Fibroblast of gingiva (primary cell): ENCODE measurements at regions not wholly inside any gene's neighbourhood (a gene's known extent, or its start where the extent isn't known, plus 50 kb on each side); places are given as distances from the start of the nearest gene placed in this dataset.
"Not testable (repeated sequence)": the region's sequence is repeated elsewhere in the genome, so short reads cannot be mapped to it uniquely, and the experiment has no call there.

ENCODE experiments used
- DNase-seq: peaks from one replicate; pipeline ENCODE4 v3.0.0-alpha.2; 2011; ENCODE audit warnings: low read depth

DNA sequence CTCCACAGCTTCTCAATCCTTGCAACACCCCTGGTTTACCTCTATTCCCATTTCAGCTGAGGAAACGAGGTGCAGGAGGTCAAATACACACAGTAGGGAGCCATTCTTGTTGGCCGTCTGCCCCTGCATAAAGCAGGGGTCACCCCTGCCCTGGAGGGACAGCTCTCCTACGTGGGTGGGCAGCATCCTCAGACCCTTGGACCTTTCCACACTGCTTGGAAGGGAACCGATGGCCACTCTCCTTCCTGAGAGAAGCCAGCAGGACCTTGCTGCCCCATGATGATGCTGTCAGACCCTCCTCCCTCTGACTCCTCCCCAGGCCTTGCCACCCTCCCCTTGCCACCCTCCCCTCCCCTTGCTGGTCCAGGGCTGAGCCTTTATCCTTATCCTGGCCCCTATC, 121.1 kb upstream of the SYT13 start:
- no peak for DNase-seq

DNA sequence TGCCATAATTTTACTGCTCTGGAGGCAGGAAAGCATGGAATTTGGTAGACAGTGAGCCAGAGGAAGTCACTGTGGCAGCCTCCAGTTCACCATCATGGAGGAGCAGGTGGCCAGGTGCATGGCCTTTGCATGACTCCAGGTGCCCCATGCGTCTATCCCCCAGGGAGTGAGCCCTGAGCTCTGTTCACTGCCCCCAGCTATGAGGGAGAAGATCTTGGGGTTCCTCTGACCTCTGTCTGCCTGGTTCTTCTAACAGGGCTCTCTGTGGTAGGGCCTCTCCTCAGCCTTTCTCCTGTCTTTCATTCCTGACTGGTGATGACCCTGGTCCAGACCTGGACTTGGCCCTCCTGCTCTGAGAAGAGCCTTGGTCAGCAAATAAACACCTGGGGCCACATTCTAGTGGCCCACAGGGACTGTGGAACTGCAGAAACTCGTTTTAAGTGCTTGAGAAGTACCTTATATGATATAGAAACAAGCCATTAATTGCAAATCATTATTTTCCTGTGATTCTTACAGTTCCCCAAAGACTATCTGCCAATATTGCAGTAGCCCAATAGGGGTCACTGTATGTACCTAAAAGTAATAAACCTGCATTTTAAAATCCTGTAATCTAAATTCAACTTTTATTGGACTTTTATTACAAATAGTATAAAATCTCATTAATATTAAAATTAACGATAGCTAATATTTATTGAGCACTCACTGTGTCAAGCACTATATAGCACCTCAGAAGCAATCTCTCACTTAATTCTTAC, 120.0 kb upstream of the SYT13 start:
- peak; percentile 5 for DNase-seq

DNA sequence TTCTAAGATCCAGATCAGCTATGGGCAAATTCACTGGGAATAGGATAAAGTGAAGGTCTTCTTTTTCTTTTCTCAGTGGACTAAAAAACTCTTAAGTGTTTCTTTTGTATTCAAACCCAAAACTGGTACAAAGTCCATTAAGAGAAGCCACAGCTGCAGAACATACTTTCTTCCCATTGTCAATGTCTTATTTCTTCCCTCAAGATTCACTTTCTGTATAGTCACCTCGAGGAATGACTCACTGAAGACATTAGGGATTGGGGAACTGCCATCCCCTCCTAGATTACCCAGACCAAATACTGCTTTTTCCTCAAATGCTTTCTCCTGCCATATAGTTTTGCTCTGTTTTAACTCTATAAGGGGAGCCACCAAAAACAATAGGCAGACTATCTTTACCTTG, 117.4 kb upstream of the SYT13 start:
- DNase-seq = not testable (repeated sequence)

GRCh38 chr11:45402049-45402630, 116.0 kb upstream of the SYT13 start:
- DNase-seq = no peak

GRCh38 chr11:45400591-45400990, 114.5 kb upstream of the SYT13 start:
- DNase-seq = peak; percentile 31

DNA sequence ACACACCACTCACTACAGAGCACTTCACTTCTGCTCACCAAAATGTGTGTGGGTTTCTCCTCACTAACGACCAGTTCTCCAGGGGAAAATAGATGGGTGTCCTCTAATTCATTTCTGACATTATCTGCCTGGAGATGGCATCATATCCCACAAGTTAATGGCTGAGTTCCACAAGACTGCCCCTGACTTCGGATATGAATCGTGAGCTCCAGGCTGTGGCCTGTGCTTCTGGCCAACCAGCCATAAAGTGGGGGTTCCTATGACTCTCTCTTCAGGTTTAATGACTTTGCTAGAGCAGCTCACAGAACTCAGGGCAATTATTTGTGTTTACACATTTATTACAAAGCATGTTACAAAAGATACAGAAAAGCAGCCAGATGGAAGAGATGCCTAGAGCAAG, 113.0 kb upstream of the SYT13 start:
- DNase-seq = no peak

- DNase-seq = no peak
Observed at GRCh38 chr11:45398325-45398724, 112.2 kb upstream of the SYT13 start.

DNA sequence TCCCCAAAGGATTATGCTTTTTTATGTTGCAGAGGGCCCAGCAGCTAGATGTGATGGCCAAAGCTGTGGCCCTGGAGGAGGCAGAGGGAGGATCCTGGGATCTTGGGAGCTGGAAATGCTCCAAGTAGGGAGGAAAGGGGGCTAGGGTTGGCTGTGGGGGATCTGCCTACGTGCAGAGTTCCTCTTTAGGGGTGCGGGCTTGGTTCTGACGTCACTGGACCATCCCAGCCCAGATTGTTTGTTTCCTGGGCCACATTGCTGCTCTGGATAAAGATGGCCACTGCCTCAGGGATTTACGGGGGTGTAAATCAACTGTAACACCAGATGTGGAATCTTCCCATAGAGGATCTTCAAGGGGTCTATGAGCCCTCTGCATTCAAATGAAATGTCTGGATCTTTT, 110.3 kb upstream of the SYT13 start:
- no peak for DNase-seq

GRCh38 chr11:45395947-45396346, 109.8 kb upstream of the SYT13 start:
- DNase-seq = no peak

- DNase-seq = no peak
Observed at GRCh38 chr11:45395421-45395820, 109.3 kb upstream of the SYT13 start.

DNA sequence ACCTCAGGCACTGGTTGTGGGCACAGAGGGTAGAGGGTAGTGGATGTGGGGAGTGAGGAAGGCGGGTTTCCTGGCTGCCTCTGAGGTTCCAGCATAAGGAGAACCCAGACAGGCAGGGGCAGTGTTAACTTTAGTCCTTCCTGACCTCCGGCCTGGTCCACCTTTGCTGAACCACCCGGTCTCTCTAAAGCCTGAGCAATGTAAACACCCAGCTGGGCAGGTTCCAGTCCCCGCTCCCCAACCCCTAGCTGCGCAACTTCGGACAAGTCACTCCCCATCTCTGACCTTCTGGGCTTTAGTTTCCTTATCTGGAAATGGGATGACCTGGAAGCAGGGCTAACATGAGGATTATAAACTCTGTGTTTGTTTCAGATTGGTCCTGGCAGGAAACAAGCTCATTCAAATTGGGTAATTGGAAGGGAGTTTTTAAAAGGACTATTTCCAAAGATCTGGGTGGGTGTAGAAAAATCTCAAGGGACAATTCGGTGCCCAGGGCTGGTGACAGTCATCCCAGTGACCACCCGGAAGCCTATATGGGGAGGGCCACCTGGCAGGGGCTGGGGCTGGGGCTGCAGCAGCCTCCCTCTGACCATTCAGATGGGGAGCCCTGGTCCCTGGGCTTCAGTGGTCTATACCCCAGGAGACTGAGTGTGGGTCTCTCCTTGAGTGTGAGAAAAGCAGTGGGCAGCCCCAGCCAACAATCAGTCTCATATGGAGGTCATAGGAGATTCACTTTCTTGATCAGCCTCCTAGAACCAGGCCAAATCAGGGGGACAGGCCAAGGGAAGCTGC, 108.3 kb upstream of the SYT13 start:
- DNase-seq = no peak

- no peak for DNase-seq
Observed at GRCh38 chr11:45393826-45394225, 107.7 kb upstream of the SYT13 start.

DNA sequence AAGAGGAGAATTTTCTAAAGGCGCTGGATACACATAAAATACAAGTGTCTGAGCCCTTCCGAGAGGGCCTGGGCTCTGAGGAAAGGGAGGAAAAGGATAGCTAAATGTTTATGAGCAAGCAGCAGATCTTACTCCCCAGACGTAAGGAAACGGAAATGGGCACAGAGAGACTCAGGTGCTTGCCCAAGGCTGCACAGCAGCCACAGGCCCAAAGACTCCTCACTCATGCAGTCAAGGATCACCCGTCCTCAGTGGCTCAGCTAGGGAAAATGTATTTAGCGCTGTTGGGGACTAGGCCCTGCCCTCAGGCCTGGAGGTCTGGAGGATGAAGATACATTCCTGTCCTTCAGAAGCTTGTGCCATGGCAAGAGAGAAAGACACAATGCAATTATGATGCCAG, 107.2 kb upstream of the SYT13 start:
- no peak for DNase-seq

GRCh38 chr11:45392591-45393091, 106.5 kb upstream of the SYT13 start:
- DNase-seq = no peak

GRCh38 chr11:45392154-45392553, 106.0 kb upstream of the SYT13 start:
- no peak for DNase-seq

DNA sequence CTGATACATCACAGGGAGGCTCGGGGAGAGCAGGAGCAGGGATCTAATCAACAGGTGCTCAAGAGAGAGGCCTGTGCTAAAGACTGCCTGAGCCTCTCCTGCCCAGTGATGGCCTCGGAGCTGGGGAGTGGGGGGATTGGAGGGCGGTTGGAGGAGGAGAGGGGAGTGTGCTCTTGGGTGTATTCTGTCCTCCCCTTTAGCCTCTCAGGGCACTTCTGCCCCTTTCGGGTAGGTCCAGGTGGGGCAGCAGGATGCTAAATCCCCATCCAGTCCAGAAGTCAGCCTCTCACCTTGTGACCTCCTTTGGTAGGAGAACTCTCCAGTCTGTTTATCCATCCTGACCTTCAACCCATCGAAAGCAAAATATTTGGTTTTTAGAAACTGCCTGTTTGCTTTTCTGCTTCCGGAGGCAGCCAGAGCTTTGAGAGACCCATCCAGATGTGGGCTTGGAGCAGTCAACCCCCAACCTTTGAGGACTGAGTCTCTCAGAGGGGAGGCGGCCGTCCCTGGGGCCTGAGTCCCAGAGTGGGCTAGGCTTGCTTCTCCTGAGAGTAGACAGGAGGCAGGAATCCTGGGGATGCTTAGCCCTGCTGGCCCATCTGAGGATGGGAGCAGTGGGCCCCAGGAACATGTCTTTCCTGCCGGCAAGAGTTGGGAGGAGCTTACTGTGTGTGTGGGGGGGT, 105.2 kb upstream of the SYT13 start:
- DNase-seq = no peak

GRCh38 chr11:45390407-45390806, 104.3 kb upstream of the SYT13 start:
- no peak for DNase-seq

DNA sequence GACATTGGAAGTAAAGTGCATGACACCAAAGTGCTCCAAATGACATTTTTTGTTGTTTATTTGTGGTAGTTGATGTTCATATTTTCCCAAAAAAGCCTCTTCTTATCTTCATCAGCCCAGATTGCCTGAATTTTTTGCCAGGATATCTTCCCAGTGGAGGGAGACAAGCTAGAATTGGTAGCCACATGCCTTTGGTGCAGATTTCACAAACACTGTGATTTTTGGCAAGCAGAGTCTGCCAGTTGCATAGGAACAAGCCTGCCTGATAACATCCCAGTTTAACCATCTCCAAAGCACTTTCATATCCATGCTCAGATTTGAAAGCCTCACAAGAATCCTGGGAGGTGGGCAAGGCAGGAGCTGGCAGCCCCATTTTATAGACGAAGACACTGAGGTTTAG, 102.3 kb upstream of the SYT13 start:
- peak; percentile 26 for DNase-seq

DNA sequence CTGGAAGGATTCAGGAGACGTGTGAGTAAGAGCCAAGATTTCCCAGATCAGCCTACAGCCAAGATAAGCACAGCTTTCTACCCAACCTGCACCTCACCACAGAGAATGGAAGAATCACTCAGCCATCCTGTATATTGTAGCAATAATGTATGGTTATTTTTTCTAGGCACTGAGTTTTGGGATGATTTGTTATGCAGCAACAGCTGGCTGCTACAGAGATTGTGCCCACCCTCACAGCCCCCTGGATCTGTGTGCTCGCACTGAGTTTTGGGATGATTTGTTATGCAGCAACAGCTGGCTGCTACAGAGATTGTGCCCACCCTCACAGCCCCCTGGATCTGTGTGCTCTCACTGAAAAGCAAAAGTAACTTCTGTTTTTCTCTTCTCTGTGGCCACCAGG, 101.7 kb upstream of the SYT13 start:
- DNase-seq = not testable (repeated sequence)

DNA sequence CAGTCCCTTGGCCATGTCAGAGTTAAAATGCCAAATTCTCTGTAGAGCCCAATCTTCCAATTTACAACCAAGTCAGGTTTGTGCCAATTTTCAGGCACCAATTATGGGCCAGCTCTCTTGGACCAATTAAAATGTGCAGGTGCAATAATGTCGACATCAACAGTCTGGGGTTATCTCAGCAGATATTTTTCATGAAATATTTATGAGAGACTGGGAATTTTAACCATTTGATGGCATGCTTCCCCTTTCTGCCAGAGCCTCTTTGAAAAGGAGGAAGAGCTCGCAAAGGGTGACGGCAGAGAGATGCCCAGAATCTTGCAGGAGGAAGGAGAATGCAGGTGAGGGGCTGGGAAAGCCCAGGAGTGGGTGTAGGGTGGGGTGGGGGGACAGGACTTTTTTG, 100.8 kb upstream of the SYT13 start:
- DNase-seq = no peak

DNA sequence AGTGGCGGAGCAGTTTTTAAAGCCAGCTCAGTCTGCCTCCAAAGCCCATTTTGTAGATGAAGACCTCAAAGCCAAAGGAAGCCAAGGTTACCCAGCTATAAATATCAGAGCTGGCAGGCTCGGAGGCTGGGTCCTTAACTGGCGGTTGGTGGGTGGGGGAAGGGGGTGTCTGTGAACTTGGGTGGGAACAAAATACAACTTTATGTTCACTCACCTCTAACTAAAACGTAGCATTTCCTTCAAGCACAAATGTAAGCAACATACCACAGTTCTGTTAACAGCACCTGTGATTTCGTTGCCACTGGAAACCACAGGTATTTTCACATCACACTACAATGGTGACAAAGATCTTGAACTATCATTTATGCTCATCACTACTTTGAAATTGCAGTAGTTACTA, 99.7 kb upstream of the SYT13 start:
- DNase-seq = no peak

DNA sequence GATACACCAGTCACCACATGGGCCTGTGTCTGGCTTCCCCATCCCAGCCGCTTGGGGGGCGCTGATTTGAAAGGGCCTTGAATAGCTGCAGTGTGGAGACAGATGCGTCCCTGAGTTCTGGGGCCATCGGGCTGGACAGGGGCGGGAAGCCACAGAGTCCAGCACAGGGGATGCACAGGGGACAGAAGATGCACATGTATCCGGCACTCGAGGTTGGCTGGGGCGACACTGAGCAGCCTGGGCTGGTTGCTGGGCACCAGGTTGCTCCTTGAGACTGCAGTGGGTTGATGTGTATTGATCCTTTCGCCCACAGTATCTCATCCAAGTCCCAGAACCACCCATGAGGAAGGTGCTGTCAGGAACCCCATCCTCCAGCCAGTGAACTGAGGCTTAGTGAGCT, 99.3 kb upstream of the SYT13 start:
- no peak for DNase-seq
